AG09319 (cell line): ENCODE measurements at regions not wholly inside any gene's neighbourhood (a gene's known extent, or its start where the extent isn't known, plus 50 kb on each side); places are given as distances from the start of the nearest gene placed in this dataset.

Experiments
- DNase-seq: peaks from one replicate; pipeline ENCODE4 v3.0.0-alpha.2; 2010; ENCODE audit warnings: low read depth; ENCODE audit errors: extremely low read depth
- TF ChIP-seq, protein P1 (sequence below): IDR thresholded peaks from 2 replicates; pipeline ENCODE4 v1.5.1; 2011; ENCODE audit warnings: low read depth, mild to moderate bottlenecking, inconsistent platforms, low read length, moderate library complexity

DNA sequence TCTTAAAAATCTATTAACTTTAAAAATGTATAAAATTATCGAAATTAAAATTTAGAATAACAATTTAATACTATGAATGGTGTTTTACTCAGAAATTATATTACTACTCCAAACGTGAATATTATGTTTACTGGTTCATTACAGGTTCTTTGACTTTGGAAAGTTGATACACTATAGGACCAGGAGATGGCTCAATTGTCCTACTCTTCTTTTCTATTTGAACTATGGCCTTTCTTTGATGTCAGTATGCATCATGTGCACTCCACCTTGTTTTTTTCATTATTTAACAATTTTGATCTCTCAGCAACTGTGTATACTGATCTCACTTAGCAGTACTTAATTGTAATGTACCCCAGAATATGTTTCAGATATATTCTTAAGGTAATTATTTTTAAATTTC, 391.5 kb upstream of the MANEA start:
- no peak for DNase-seq
- TF ChIP-seq, protein P1, sequence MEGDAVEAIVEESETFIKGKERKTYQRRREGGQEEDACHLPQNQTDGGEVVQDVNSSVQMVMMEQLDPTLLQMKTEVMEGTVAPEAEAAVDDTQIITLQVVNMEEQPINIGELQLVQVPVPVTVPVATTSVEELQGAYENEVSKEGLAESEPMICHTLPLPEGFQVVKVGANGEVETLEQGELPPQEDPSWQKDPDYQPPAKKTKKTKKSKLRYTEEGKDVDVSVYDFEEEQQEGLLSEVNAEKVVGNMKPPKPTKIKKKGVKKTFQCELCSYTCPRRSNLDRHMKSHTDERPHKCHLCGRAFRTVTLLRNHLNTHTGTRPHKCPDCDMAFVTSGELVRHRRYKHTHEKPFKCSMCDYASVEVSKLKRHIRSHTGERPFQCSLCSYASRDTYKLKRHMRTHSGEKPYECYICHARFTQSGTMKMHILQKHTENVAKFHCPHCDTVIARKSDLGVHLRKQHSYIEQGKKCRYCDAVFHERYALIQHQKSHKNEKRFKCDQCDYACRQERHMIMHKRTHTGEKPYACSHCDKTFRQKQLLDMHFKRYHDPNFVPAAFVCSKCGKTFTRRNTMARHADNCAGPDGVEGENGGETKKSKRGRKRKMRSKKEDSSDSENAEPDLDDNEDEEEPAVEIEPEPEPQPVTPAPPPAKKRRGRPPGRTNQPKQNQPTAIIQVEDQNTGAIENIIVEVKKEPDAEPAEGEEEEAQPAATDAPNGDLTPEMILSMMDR: no peak

GRCh38 chr6:95186710-95187109, 390.6 kb upstream of the MANEA start:
- TF ChIP-seq, protein P1: no peak
- DNase-seq: no peak

DNA sequence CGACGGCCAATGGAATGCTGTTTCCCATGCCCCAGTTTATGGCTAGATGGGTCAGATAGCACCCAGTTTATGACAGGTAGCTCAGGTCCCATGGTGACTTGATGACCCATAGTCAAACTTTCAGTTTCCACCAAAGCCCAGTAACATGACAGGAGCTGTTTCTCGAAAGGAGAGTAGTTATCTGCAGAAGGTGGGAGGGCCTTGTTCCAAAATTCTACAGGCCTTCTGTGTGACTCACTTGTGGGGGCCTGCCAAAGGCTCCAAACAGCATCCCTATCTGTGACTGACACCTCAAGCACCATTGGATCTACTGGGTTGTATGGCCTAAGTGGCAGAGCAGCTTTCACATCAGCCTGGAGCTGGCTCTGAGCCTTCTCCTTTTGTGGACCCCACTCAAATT, 379.7 kb upstream of the MANEA start:
- DNase-seq: no peak
- TF ChIP-seq, protein P1: no peak

DNA sequence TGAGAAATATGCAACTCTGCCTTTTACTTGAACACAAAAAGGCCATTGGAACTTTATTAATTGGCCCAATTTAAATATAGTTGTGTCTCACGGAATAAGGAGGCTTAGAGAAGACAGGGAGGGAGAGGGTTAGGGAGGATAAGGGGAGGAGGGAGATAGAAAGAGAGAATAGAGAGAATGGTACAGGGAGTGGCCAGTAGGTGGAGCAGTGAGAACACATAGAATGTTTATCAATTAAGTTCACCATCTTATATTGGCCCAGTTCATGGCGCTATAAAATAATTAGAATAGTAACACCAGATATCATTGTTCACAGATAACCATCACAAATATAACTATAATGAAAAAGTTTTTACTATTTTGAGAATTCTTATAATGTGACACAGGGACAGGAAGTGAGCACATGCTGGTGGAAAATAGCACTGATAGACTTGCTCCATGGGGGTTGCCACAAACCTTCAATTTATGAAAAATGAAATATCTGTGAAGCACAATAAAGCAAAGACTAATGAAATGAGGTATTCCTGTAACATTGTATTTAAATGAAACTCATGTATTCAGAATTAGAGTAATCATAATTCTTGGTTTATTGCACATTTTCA, 374.1 kb upstream of the MANEA start:
- TF ChIP-seq, protein P1: peak; percentile 12
- DNase-seq: no peak

GRCh38 chr6:95204178-95204577, 373.2 kb upstream of the MANEA start:
- DNase-seq: no peak
- TF ChIP-seq, protein P1: no peak

DNA sequence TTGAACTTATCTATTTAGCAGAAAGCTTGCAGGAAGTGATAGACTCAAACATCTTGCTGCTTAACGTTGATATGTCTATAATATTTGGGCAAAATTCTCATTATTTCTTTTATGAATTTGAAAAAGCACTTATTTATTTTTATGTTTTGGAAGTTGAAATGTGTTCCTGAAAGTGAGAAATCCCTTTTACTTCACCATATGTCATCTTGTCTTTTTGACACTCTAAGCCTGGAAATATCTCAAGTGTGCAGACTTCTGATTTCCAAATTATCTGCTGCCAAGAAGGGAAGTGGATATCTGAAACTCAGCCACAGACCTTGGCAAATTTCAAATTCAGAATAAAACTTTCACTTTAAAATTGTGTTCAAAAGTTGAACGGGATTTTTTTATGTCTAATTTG, 368.7 kb upstream of the MANEA start:
- no peak for DNase-seq
- TF ChIP-seq, protein P1: no peak

- DNase-seq: no peak
- TF ChIP-seq, protein P1: no peak
Measured at GRCh38 chr6:95209074-95209473, 368.3 kb upstream of the MANEA start.
